Esophagus squamous epithelium (tissue), 4 donors: ENCODE measurements at regions not wholly inside any gene's neighbourhood (a gene's known extent, or its start where the extent isn't known, plus 50 kb on each side); places are given as distances from the start of the nearest gene placed in this dataset.

Source experiments
- POLR2A ChIP-seq, 4 donors: fragments of 450-650 bp; IDR thresholded peaks; one replicate each; pipeline ENCODE4 v1.6.1; 2017; ENCODE audit warnings: antibody characterized with exemption in 4 of 4, mild to moderate bottlenecking in 4 of 4, moderate library complexity in 3 of 4
- TF ChIP-seq, protein P1 (sequence below), 6 experiments: fragments of 450-650 bp in 4 of 6; fragments of 200-600 bp in 2 of 6; sonication (generic) in 2 of 6; IDR thresholded peaks; one replicate each; pipeline ENCODE4 v1.5.1; 2016 to 2019; ENCODE audit warnings: antibody characterized with exemption in 6 of 6, mild to moderate bottlenecking in 4 of 6, moderate library complexity in 4 of 6

DNA sequence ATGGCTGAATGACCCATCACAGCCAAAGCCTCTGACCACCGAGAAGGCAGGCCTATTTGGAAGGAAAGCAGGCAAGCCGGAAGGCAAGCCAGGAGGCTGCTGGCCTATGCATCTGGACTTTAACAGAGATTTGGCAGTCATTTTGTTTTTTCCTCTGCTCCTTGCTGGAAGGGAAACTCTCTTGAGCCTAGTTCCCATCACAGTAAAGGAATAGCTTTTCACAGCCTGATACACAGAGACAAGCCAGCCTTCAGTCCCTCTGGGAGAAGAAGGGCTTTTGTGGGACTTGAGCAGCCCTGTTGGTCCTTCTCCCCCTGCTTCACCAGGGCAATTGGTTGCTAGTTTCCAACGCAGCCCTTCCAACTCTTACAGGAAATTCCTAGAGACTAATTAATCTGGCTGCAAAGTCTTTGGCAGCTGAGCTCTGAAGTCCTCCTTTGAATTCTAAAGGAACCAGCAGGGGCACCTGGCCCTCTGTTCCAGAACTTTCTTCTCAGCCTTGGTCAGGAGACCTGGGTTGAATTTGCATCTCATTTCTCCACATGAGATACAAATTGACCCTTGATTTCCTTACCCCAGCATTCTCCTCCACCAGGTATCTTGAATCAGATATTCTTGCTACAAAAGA lies 157.3 kb upstream of the EPB41L4A start:
- TF ChIP-seq, protein P1, sequence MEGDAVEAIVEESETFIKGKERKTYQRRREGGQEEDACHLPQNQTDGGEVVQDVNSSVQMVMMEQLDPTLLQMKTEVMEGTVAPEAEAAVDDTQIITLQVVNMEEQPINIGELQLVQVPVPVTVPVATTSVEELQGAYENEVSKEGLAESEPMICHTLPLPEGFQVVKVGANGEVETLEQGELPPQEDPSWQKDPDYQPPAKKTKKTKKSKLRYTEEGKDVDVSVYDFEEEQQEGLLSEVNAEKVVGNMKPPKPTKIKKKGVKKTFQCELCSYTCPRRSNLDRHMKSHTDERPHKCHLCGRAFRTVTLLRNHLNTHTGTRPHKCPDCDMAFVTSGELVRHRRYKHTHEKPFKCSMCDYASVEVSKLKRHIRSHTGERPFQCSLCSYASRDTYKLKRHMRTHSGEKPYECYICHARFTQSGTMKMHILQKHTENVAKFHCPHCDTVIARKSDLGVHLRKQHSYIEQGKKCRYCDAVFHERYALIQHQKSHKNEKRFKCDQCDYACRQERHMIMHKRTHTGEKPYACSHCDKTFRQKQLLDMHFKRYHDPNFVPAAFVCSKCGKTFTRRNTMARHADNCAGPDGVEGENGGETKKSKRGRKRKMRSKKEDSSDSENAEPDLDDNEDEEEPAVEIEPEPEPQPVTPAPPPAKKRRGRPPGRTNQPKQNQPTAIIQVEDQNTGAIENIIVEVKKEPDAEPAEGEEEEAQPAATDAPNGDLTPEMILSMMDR (IDR thresholded peaks at IDR 0.05), result no peak
- TF ChIP-seq POLR2A (IDR thresholded peaks at IDR 0.05), result no peak
